HepG2 (cell line): ENCODE measurements at regions not wholly inside any gene's neighbourhood (a gene's known extent, or its start where the extent isn't known, plus 50 kb on each side); places are given as distances from the start of the nearest gene placed in this dataset.

Experiments used
- ATAC-seq: fragments of 200-7000 bp; cut with Tn5 transposase; 3 replicates; pipeline ENCODE4 v1.9.1; 2020; ENCODE audit warnings: mild to moderate bottlenecking, moderate library complexity
- BruUV-seq: library from RNA; stranded (reverse); fragments of 400-500 nt; replicated peaks from 2 replicates; lab custom pipeline; 2021; lab: Mats Ljungman, UMichigan
- CTCF ChIA-PET: fragments of 300-600 bp; formaldehyde crosslinking; extraction: SDS; loops from one replicate; lab custom pipeline; 2021; ENCODE audit warnings: low total read pairs, inconsistent platforms, low intra/inter-chr PET ratio; lab: Yijun Ruan, JAX
- POLR2A ChIA-PET: fragments of 350-600 bp; sonication (Branson Sonifier 250); formaldehyde crosslinking; loops from one replicate; lab custom pipeline; 2020; ENCODE audit warnings: antibody characterized with exemption, inconsistent platforms; lab: Yijun Ruan, JAX
- DNase-seq: peaks from one replicate; pipeline ENCODE4 v3.0.0-alpha.2; 2015; ENCODE audit warnings: low spot score
- FAIRE-seq: peaks from 3 replicates; lab custom pipeline; 2011; peaks lifted over from hg19 to GRCh38; lab: Jason Lieb, UNC
- H2AFZ ChIP-seq: one replicate; pipeline ENCODE4 v1.6.1; 2011; ENCODE audit warnings: low read length, inconsistent platforms
- H3K27ac ChIP-seq: fragments of 300-600 bp; 3 replicates; pipeline ENCODE4 v1.8.0; 2011; ENCODE audit warnings: mixed run types, mild to moderate bottlenecking, mixed read lengths, low read length, inconsistent platforms; ENCODE audit not compliant: insufficient read depth; ENCODE audit errors: extremely low read length
- H3K27me3 ChIP-seq, 2 experiments: fragments of 200-600 bp in 1 of 2; 2 replicates in 1 of 2; 3 replicates in 1 of 2; pipeline versions ENCODE4 v1.6.0 to v1.8.0; 2011; ENCODE audit warnings: low read length in 2 of 2, mild to moderate bottlenecking in 2 of 2, moderate library complexity in 2 of 2, inconsistent platforms in 1 of 2; ENCODE audit not compliant: insufficient read depth in 2 of 2, control insufficient read depth in 1 of 2
- H3K36me3 ChIP-seq, 2 experiments: fragments of 200-600 bp in 1 of 2; replicated peaks in 1 of 2; 2 replicates in 1 of 2; 3 replicates in 1 of 2; pipeline versions ENCODE4 v1.5.1 to v1.8.0; 2011; ENCODE audit warnings: low read length in 2 of 2, inconsistent platforms in 1 of 2; ENCODE audit not compliant: insufficient read depth in 2 of 2, control insufficient read depth in 1 of 2
- H3K4me1 ChIP-seq: 2 replicates; pipeline ENCODE4 v1.5.1; 2012; ENCODE audit warnings: low read length, inconsistent platforms; ENCODE audit not compliant: insufficient read depth
- H3K4me2 ChIP-seq: 2 replicates; pipeline ENCODE4 v1.6.0; 2011; ENCODE audit warnings: low read depth, low read length, inconsistent platforms
- H3K4me3 ChIP-seq, 3 experiments: fragments of 200-600 bp in 1 of 3; sonication (generic), shearing (Covaris generic) in 1 of 3; replicated peaks in 1 of 3; 2 replicates each; pipeline ENCODE4 v1.5.1; 2011 to 2016; ENCODE audit warnings: low read length in 3 of 3, inconsistent platforms in 2 of 3, low read depth in 2 of 3, mild to moderate bottlenecking in 2 of 3, control low read depth in 1 of 3, mixed read lengths in 1 of 3; ENCODE audit not compliant: insufficient read depth in 1 of 3
- H3K79me2 ChIP-seq: one replicate; pipeline ENCODE4 v1.6.1; 2011; ENCODE audit warnings: low read length, inconsistent platforms; ENCODE audit not compliant: insufficient read depth
- H3K9ac ChIP-seq: 2 replicates; pipeline ENCODE4 v1.6.0; 2011; ENCODE audit warnings: mild to moderate bottlenecking, low read depth, low read length, inconsistent platforms; ENCODE audit not compliant: insufficient read depth
- H3K9me3 ChIP-seq: 2 replicates; pipeline ENCODE4 v1.5.1; 2012; ENCODE audit warnings: mild to moderate bottlenecking, low read length
- H4K20me1 ChIP-seq: 2 replicates; pipeline ENCODE4 v1.6.0; 2011; ENCODE audit warnings: inconsistent platforms, mild to moderate bottlenecking, low read length, moderate library complexity; ENCODE audit not compliant: insufficient read depth
- CHD4 ChIP-seq: fragments of 200-600 bp; sonication (generic); IDR thresholded peaks from 2 replicates; pipeline ENCODE4 v1.7.0; 2017; ENCODE audit warnings: mild to moderate bottlenecking, low read length, borderline replicate concordance
- FOXO1 ChIP-seq: sonication (generic); formaldehyde crosslinking; IDR thresholded peaks from 2 replicates; pipeline ENCODE4 v1.4.0; 2020; ENCODE audit warnings: missing genetic modification reagents
- HNF4A ChIP-seq: sonication (generic); formaldehyde crosslinking; IDR thresholded peaks from 2 replicates; pipeline ENCODE4 v1.4.0; 2020; ENCODE audit warnings: missing genetic modification reagents
- HOXA9 ChIP-seq: sonication (generic); formaldehyde crosslinking; IDR thresholded peaks from 2 replicates; pipeline ENCODE4 v1.8.1; 2022; ENCODE audit warnings: missing genetic modification reagents, mild to moderate bottlenecking, moderate library complexity, borderline replicate concordance
- SIX4 ChIP-seq: sonication (generic); formaldehyde crosslinking; IDR thresholded peaks from 2 replicates; pipeline ENCODE4 v1.4.0; 2020; ENCODE audit warnings: missing genetic modification reagents
- TARDBP ChIP-seq: sonication (generic); formaldehyde crosslinking; IDR thresholded peaks from 2 replicates; pipeline ENCODE4 v1.8.0; 2022; ENCODE audit warnings: mild to moderate bottlenecking, missing genetic modification reagents
- ZBTB20 ChIP-seq: sonication (generic); formaldehyde crosslinking; IDR thresholded peaks from 2 replicates; pipeline ENCODE4 v1.8.1; 2023; ENCODE audit warnings: missing genetic modification reagents, low read depth, mild to moderate bottlenecking, borderline replicate concordance
- ZNF263 ChIP-seq: sonication (generic); formaldehyde crosslinking; IDR thresholded peaks from 2 replicates; pipeline ENCODE4 v1.4.0; 2020; ENCODE audit warnings: missing genetic modification reagents
- ZNF331 ChIP-seq: sonication (generic); formaldehyde crosslinking; IDR thresholded peaks from 2 replicates; pipeline ENCODE4 v1.4.0; 2020; ENCODE audit warnings: missing genetic modification reagents
- WGBS: methylation state at CpG from one replicate; pipeline ENCODE4 v1.1.6; 2017; ENCODE audit warnings: low lambda C conversion rate; 5-methylcytosine and 5-hydroxymethylcytosine counted together
- in situ Hi-C: cut with HindIII; loops from 2 replicates; pipeline ENCODE4 v1.10.0; 2017; ENCODE audit warnings: low pct_unique_long_range_greater_than_20kb; ENCODE audit not compliant: extremely low pct_ligation_motif_present
- intact Hi-C: fragments of 100-400 bp; cut with micrococcal nuclease; formaldehyde crosslinking; loops from one replicate; pipeline ENCODE4 v1.10.0; 2022; ENCODE audit not compliant: unreplicated experiment
- TF ChIP-seq, protein P1 (sequence below): IDR thresholded peaks from 2 replicates; pipeline ENCODE4 v1.6.1; 2018; ENCODE audit warnings: missing genetic modification reagents
- TF ChIP-seq, protein P2 (sequence below): sonication (generic); formaldehyde crosslinking; IDR thresholded peaks from 2 replicates; pipeline ENCODE4 v1.4.0; 2020; ENCODE audit warnings: missing genetic modification reagents, borderline replicate concordance
- TF ChIP-seq, protein P3 (sequence below): sonication (generic); formaldehyde crosslinking; IDR thresholded peaks from 2 replicates; pipeline ENCODE4 v1.4.0; 2020; ENCODE audit warnings: mild to moderate bottlenecking, missing genetic modification reagents

- TF ChIP-seq, protein P1, sequence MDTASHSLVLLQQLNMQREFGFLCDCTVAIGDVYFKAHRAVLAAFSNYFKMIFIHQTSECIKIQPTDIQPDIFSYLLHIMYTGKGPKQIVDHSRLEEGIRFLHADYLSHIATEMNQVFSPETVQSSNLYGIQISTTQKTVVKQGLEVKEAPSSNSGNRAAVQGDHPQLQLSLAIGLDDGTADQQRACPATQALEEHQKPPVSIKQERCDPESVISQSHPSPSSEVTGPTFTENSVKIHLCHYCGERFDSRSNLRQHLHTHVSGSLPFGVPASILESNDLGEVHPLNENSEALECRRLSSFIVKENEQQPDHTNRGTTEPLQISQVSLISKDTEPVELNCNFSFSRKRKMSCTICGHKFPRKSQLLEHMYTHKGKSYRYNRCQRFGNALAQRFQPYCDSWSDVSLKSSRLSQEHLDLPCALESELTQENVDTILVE, result no peak
- TF ChIP-seq FOXO1 (CRISPR knock-in tag), result no peak
- no peak for TF ChIP-seq HOXA9 (CRISPR knock-in tag)
- no peak for TF ChIP-seq SIX4
- TF ChIP-seq ZNF263 (CRISPR knock-in tag), result no peak
These were observed 1757.9 kb downstream of the BRINP3 start (continued) for GRCh38 chr1:188719735-188720134.

GRCh38 chr1:188723332-188724020 is 1754.2 kb downstream of the BRINP3 start:
- no peak for ATAC-seq
- ChIA-PET POLR2A (no interaction called here), CTCF (no interaction called here)
- H3K4me3 ChIP-seq, result no peak overlapping the region
- H3K9me3 ChIP-seq, result no peaks in the 10 kb centered on the region
- H3K79me2 ChIP-seq, result no peaks in the 10 kb centered on the region
- H3K36me3 ChIP-seq, result no peaks in the 10 kb centered on the region
- WGBS, result 0% methylated on average over 2 of the region's 2 CpGs
- in situ Hi-C loops (no loop called here), intact Hi-C loops (no loop called here)
- no peak for FAIRE-seq
- no peaks in the 10 kb centered on the region for H3K27me3 ChIP-seq
- H4K20me1 ChIP-seq, result no peaks in the 10 kb centered on the region
- H3K4me2 ChIP-seq, result no peak overlapping the region
- H2AFZ ChIP-seq, result no peak overlapping the region
- no TSS peak for BruUV-seq
- H3K4me1 ChIP-seq, result no peaks in the 10 kb centered on the region
- H3K9ac ChIP-seq, result no peak overlapping the region
- DNase-seq, result no peak
- no peak overlapping the region for H3K27ac ChIP-seq
- TF ChIP-seq CHD4, result no peak
- TF ChIP-seq TARDBP (CRISPR knock-in tag), result no peak
- no peak for TF ChIP-seq ZNF331 (CRISPR knock-in tag)
- no peak for TF ChIP-seq HNF4A (CRISPR knock-in tag)
- TF ChIP-seq FOXO1 (CRISPR knock-in tag), result no peak
- TF ChIP-seq ZBTB20, result no peak
- TF ChIP-seq, protein P2, sequence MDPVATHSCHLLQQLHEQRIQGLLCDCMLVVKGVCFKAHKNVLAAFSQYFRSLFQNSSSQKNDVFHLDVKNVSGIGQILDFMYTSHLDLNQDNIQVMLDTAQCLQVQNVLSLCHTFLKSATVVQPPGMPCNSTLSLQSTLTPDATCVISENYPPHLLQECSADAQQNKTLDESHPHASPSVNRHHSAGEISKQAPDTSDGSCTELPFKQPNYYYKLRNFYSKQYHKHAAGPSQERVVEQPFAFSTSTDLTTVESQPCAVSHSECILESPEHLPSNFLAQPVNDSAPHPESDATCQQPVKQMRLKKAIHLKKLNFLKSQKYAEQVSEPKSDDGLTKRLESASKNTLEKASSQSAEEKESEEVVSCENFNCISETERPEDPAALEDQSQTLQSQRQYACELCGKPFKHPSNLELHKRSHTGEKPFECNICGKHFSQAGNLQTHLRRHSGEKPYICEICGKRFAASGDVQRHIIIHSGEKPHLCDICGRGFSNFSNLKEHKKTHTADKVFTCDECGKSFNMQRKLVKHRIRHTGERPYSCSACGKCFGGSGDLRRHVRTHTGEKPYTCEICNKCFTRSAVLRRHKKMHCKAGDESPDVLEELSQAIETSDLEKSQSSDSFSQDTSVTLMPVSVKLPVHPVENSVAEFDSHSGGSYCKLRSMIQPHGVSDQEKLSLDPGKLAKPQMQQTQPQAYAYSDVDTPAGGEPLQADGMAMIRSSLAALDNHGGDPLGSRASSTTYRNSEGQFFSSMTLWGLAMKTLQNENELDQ (CRISPR knock-in tag), result no peak
- TF ChIP-seq, protein P3, sequence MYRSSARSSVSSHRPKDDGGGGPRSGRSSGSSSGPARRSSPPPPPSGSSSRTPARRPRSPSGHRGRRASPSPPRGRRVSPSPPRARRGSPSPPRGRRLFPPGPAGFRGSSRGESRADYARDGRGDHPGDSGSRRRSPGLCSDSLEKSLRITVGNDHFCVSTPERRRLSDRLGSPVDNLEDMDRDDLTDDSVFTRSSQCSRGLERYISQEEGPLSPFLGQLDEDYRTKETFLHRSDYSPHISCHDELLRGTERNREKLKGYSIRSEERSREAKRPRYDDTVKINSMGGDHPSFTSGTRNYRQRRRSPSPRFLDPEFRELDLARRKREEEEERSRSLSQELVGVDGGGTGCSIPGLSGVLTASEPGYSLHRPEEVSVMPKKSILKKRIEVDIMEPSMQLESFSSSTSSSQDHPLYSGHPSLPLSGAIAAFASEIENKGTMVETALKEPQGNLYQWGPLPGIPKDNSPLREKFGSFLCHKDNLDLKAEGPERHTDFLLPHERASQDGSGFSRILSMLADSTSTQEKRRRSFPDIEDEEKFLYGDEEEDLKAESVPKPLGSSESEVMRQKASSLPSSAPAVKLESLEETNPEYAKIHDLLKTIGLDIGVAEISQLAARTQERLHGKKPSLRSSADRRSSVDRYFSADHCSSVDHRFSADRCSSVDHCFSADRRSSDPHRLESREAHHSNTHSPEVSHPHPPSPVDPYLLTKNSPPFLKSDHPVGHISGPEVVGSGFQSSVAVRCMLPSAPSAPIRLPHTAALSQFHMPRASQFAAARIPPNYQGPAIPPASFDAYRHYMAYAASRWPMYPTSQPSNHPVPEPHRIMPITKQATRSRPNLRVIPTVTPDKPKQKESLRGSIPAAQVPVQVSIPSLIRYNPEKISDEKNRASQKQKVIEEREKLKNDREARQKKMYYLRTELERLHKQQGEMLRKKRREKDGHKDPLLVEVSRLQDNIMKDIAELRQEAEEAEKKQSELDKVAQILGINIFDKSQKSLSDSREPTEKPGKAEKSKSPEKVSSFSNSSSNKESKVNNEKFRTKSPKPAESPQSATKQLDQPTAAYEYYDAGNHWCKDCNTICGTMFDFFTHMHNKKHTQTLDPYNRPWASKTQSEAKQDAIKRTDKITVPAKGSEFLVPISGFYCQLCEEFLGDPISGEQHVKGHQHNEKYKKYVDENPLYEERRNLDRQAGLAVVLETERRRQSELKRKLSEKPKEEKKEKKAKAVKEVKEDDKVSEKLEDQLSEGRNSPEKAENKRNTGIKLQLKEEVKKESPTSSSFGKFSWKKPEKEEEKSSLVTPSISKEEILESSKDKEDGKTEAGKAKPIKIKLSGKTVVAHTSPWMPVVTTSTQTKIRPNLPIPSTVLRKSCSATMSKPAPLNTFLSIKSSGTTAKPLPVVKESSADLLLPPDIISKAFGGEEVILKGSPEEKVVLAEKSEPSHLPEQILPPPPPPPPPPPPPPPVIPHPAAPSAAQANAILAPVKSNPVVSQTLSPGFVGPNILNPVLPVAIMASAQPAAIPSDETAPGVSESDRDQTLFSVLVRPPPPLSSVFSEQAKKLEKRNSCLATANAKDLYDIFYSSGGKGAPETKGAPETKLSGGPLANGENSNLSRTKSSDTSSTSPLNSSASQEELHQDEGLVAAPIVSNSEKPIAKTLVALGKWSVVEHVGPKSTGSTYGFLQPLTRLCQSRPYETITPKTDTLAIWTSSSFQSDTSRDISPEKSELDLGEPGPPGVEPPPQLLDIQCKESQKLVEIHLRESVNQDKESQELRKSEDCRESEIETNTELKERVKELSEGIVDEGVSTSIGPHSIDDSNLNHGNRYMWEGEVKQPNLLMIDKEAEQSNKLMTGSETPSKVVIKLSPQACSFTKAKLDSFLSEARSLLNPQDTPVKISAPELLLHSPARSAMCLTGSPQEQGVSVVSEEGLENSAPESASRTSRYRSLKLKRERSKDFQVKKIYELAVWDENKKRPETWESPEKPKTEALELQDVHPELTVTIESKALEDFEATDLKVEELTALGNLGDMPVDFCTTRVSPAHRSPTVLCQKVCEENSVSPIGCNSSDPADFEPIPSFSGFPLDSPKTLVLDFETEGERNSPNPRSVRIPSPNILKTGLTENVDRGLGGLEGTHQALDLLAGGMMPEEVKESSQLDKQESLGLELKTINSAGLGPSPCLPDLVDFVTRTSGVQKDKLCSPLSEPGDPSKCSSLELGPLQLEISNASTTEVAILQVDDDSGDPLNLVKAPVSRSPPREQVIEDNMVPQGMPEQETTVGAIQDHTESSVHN (CRISPR knock-in tag), result no peak
